ENCODE measurements at regions not wholly inside any gene's neighbourhood (a gene's known extent, or its start where the extent isn't known, plus 50 kb on each side); places are given as distances from the start of the nearest gene placed in this dataset.
"Not testable (repeated sequence)": the region's sequence is repeated elsewhere in the genome, so short reads cannot be mapped to it uniquely, and the experiment has no call there.

GRCh38 chr15:21357056-21357455, 83.2 kb downstream of the POTEB3 start:
- ATAC-seq; H3K36me3 Mint-ChIP-seq (ENCODE audit: low read depth); DNase-seq; H3K4me1 Mint-ChIP-seq; H3K27me3 Mint-ChIP-seq; CTCF ChIA-PET; H3K9me3 Mint-ChIP-seq (ENCODE audit: low read depth); POLR2A ChIA-PET; H3K4me3 Mint-ChIP-seq; intact Hi-C loops (cut with DNase I, micrococcal nuclease); H3K27ac Mint-ChIP-seq: not testable (repeated sequence)

- H3K9me3 Mint-ChIP-seq (ENCODE audit: low read depth); ATAC-seq; POLR2A ChIA-PET; H3K4me1 Mint-ChIP-seq; DNase-seq; H3K27me3 Mint-ChIP-seq; H3K27ac Mint-ChIP-seq; H3K36me3 Mint-ChIP-seq (ENCODE audit: low read depth); intact Hi-C loops (cut with DNase I, micrococcal nuclease); CTCF ChIA-PET; H3K4me3 Mint-ChIP-seq: not testable (repeated sequence)
Measured at GRCh38 chr15:21355944-21356343, 84.4 kb downstream of the POTEB3 start.

DNA sequence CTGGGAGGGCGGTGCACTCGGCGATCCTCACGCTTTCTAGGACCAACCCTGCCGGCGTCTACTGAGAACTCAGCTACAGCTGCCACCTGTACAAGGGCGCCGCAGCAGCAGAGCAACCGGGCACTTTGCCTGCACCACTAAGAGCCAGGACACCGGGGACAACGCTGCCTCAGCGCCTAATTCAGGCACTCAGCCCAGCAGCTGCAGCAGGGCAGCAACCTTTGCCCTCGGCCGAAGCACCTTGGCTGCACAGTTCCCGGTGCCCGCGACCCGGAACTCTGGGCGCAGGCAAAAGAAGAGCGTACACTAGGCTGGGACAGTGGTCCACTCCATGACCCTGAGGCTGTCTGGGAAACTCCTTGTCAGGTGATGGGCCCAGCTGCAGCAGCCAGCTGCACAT, 85.7 kb downstream of the POTEB3 start:
- ATAC-seq; DNase-seq; H3K9me3 Mint-ChIP-seq (ENCODE audit: low read depth); H3K36me3 Mint-ChIP-seq (ENCODE audit: low read depth); intact Hi-C loops (cut with DNase I, micrococcal nuclease); H3K4me1 Mint-ChIP-seq; H3K4me3 Mint-ChIP-seq; CTCF ChIA-PET; H3K27me3 Mint-ChIP-seq; H3K27ac Mint-ChIP-seq; POLR2A ChIA-PET: not testable (repeated sequence)

GRCh38 chr15:21352670-21353318, 87.5 kb downstream of the POTEB3 start:
- H3K27ac Mint-ChIP-seq; H3K36me3 Mint-ChIP-seq (ENCODE audit: low read depth); H3K4me1 Mint-ChIP-seq; ATAC-seq; DNase-seq; H3K27me3 Mint-ChIP-seq; CTCF ChIA-PET; intact Hi-C loops (cut with DNase I, micrococcal nuclease); POLR2A ChIA-PET; H3K9me3 Mint-ChIP-seq (ENCODE audit: low read depth); H3K4me3 Mint-ChIP-seq: not testable (repeated sequence)

DNA sequence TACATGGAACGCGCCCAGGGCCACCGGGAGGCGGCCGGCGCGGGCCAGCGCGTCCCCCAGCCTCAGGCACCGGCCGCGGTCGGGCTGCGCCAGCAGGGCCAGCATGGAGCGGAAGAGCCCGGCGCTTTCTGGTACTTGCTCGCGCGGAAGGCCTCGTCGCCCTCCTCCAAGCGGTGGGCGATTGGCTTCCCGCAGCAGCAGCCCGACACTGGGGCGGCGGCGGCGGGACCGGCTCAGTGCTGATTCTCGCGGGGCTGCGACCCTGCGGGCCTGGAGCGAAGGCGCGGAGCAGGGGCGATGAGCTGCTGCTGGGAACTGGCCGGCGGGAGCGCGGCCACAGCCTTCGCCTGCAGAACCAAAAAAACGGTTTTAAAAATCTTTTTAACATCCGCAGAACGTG, 95.3 kb downstream of the POTEB3 start:
- intact Hi-C loops (cut with DNase I, micrococcal nuclease); ATAC-seq; H3K36me3 Mint-ChIP-seq (ENCODE audit: low read depth); H3K27me3 Mint-ChIP-seq; H3K4me3 Mint-ChIP-seq; POLR2A ChIA-PET; CTCF ChIA-PET; H3K9me3 Mint-ChIP-seq (ENCODE audit: low read depth); H3K4me1 Mint-ChIP-seq; H3K27ac Mint-ChIP-seq: not testable (repeated sequence)
- DNase-seq, result peak; percentile 3

DNA sequence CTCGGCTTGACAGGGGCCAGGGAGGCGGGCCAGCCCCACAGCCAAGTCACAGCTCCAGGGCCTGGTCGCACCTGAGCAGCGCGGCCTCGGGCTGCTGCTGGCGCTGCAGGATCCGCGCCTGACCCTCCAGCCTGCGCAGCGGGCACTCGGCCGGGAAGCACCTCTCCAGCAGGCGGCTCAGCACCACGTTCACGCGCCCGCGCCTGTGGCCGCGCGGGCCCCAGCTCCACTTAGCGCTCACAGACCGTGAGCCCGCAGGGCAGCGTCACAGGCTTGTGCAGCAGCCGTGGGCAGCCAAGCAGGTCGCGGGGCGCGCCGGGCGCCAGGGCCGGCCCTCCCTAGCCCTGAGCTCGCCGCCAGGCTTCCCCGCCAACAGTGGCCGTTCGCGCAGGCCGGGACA, 95.8 kb downstream of the POTEB3 start:
- ATAC-seq, result peak; percentile 42
- H3K4me3 Mint-ChIP-seq; POLR2A ChIA-PET; H3K36me3 Mint-ChIP-seq (ENCODE audit: low read depth); H3K27me3 Mint-ChIP-seq; CTCF ChIA-PET; DNase-seq; H3K9me3 Mint-ChIP-seq (ENCODE audit: low read depth); H3K27ac Mint-ChIP-seq; intact Hi-C loops (cut with DNase I, micrococcal nuclease); H3K4me1 Mint-ChIP-seq: not testable (repeated sequence)

GRCh38 chr15:21337028-21337427, 103.3 kb downstream of the POTEB3 start:
- H3K36me3 Mint-ChIP-seq (ENCODE audit: low read depth); intact Hi-C loops (cut with DNase I, micrococcal nuclease); H3K4me1 Mint-ChIP-seq; H3K27ac Mint-ChIP-seq; H3K27me3 Mint-ChIP-seq; POLR2A ChIA-PET; ATAC-seq; CTCF ChIA-PET; H3K4me3 Mint-ChIP-seq; H3K9me3 Mint-ChIP-seq (ENCODE audit: low read depth); DNase-seq: not testable (repeated sequence)

- peak overlapping the region; percentile 58 for H3K4me3 Mint-ChIP-seq
- H3K27ac Mint-ChIP-seq; CTCF ChIA-PET; POLR2A ChIA-PET; H3K4me1 Mint-ChIP-seq; H3K36me3 Mint-ChIP-seq (ENCODE audit: low read depth); intact Hi-C loops (cut with DNase I, micrococcal nuclease); H3K9me3 Mint-ChIP-seq (ENCODE audit: low read depth); H3K27me3 Mint-ChIP-seq: not testable (repeated sequence)
- DNase-seq (peak; percentile 60), ATAC-seq (peak; percentile 80)
Measured at GRCh38 chr15:21324720-21325460, 115.4 kb downstream of the POTEB3 start.

DNA sequence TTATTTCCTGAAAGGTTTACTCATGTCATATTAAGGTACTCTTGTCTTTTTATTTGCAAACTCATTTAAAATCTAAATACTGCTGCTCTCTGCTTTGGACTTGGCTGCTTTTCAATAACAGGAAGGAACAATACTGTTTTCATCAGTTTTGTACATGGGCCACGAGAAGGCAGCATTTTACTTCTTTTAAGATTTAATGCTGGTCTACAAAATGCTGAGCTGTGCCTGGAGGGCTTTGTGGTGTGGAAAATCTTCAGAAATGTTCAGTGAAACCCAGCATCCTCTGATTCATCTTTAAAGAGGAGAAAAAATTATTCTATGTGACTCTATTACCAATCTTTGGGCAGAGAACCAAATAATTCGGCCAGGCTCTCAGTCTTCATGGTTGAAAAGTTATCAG, 155.9 kb downstream of the POTEB3 start:
- H3K27me3 Mint-ChIP-seq; H3K36me3 Mint-ChIP-seq (ENCODE audit: low read depth); H3K27ac Mint-ChIP-seq; H3K4me3 Mint-ChIP-seq; DNase-seq; H3K9me3 Mint-ChIP-seq (ENCODE audit: low read depth); POLR2A ChIA-PET; intact Hi-C loops (cut with DNase I, micrococcal nuclease); H3K4me1 Mint-ChIP-seq: not testable (repeated sequence)
- ATAC-seq, result peak; percentile 81
- CTCF ChIA-PET, result interaction anchor here (0.6 to 2.2 kb wide), 9 partner anchors 9 to 1505 kb away, joined by 3 to 13 read pairs (median 6); no protein-coding TSS in a partner anchor

GRCh38 chr15:21283210-21283609, 157.1 kb downstream of the POTEB3 start:
- peak; percentile 52 for ATAC-seq
- H3K27ac Mint-ChIP-seq; intact Hi-C loops (cut with DNase I, micrococcal nuclease); POLR2A ChIA-PET; H3K4me3 Mint-ChIP-seq; H3K9me3 Mint-ChIP-seq (ENCODE audit: low read depth); H3K4me1 Mint-ChIP-seq; DNase-seq; H3K27me3 Mint-ChIP-seq; H3K36me3 Mint-ChIP-seq (ENCODE audit: low read depth): not testable (repeated sequence)
- CTCF ChIA-PET, result interaction anchor here (1.5 to 2.2 kb wide), 5 partner anchors 10 to 620 kb away, joined by 4 to 13 read pairs (median 8); no protein-coding TSS in a partner anchor

DNA sequence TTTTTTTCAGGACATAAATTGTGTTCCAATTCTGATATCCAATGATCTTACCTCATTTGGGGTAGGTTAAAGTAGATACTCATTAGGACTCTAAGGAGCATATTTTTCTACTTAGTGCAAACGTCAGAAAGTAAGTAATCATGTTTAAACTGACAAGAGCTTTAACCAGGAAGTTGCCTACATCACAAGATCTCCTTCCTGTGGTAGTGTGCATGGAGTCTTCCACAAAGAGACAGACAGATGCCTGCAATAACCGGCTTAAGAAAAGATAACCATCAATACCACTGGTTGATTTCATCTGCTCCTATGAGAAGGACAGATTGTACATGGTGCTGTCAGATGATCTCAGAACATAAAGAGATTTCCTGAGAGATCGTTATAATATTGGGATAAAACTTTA, 160.0 kb downstream of the POTEB3 start:
- intact Hi-C loops (cut with DNase I, micrococcal nuclease); H3K4me3 Mint-ChIP-seq; H3K27me3 Mint-ChIP-seq; DNase-seq; H3K4me1 Mint-ChIP-seq; POLR2A ChIA-PET; ATAC-seq; H3K27ac Mint-ChIP-seq; H3K9me3 Mint-ChIP-seq (ENCODE audit: low read depth); H3K36me3 Mint-ChIP-seq (ENCODE audit: low read depth): not testable (repeated sequence)
- CTCF ChIA-PET, result interaction anchor here (0.8 to 1.8 kb wide), 2 partner anchors 9 to 12 kb away, joined by 3 to 6 read pairs; no protein-coding TSS in a partner anchor

Measured in activated CD4-positive, alpha-beta T cell treated with anti-CD3 and anti-CD28 coated beads for 36 hours (primary cell).